HEK293T (cell line): ENCODE measurements at regions not wholly inside any gene's neighbourhood (a gene's known extent, or its start where the extent isn't known, plus 50 kb on each side); places are given as distances from the start of the nearest gene placed in this dataset.
"Not testable (repeated sequence)": the region's sequence is repeated elsewhere in the genome, so short reads cannot be mapped to it uniquely, and the experiment has no call there.

ENCODE experiments used
- CTCF ChIA-PET: fragments of 350-600 bp; formaldehyde crosslinking; extraction: SDS; loops from one replicate; lab custom pipeline; 2021; ENCODE audit warnings: antibody characterized with exemption, inconsistent platforms; lab: Yijun Ruan, JAX
- POLR2A ChIA-PET: fragments of 350-600 bp; formaldehyde crosslinking; extraction: SDS; loops from one replicate; lab custom pipeline; 2020; ENCODE audit warnings: antibody characterized with exemption, inconsistent platforms; lab: Yijun Ruan, JAX
- DNase-seq: peaks from one replicate; pipeline ENCODE4 v3.0.0; 2012; ENCODE audit warnings: mixed read lengths; ENCODE audit errors: extremely low spot score
- ARNT ChIP-seq: fragments of 450-650 bp; IDR thresholded peaks from 2 replicates; pipeline ENCODE4 v1.6.1; 2017; ENCODE audit warnings: mild to moderate bottlenecking
- BHLHE40 ChIP-seq: fragments of 450-650 bp; IDR thresholded peaks from 2 replicates; pipeline ENCODE4 v1.6.1; 2016; ENCODE audit warnings: mild to moderate bottlenecking, moderate library complexity, borderline replicate concordance
- CTBP1 ChIP-seq: fragments of 450-650 bp; IDR thresholded peaks from 2 replicates; pipeline ENCODE4 v1.6.1; 2016; ENCODE audit warnings: borderline replicate concordance
- ELF4 ChIP-seq: fragments of 450-650 bp; IDR thresholded peaks from 2 replicates; pipeline ENCODE4 v1.6.1; 2017; ENCODE audit warnings: antibody characterized with exemption
- FOXA1 ChIP-seq: fragments of 450-650 bp; IDR thresholded peaks from 2 replicates; pipeline ENCODE4 v1.6.1; 2016; ENCODE audit warnings: mild to moderate bottlenecking
- FOXK2 ChIP-seq: fragments of 450-650 bp; IDR thresholded peaks from 2 replicates; pipeline ENCODE4 v1.6.1; 2016; ENCODE audit warnings: mild to moderate bottlenecking
- FOXM1 ChIP-seq: fragments of 450-650 bp; IDR thresholded peaks from 2 replicates; pipeline ENCODE4 v1.6.1; 2017; ENCODE audit warnings: mild to moderate bottlenecking, borderline replicate concordance
- HDGF ChIP-seq: fragments of 450-650 bp; IDR thresholded peaks from 2 replicates; pipeline ENCODE4 v1.6.1; 2017; ENCODE audit warnings: antibody characterized with exemption, borderline replicate concordance
- L3MBTL2 ChIP-seq: fragments of 450-650 bp; conservative IDR thresholded peaks from 2 replicates; pipeline ENCODE4 v1.6.1; 2016; ENCODE audit warnings: mild to moderate bottlenecking
- LEF1 ChIP-seq: fragments of 450-650 bp; IDR thresholded peaks from 2 replicates; pipeline ENCODE4 v1.6.1; 2017; ENCODE audit warnings: mild to moderate bottlenecking, borderline replicate concordance
- NFRKB ChIP-seq: fragments of 450-650 bp; IDR thresholded peaks from 2 replicates; pipeline ENCODE4 v1.6.1; 2016; ENCODE audit warnings: mild to moderate bottlenecking, moderate library complexity
- SP1 ChIP-seq: fragments of 450-650 bp; IDR thresholded peaks from 2 replicates; pipeline ENCODE4 v1.6.1; 2017
- SUZ12 ChIP-seq: fragments of 450-650 bp; IDR thresholded peaks from 2 replicates; pipeline ENCODE4 v1.6.1; 2016; ENCODE audit warnings: mild to moderate bottlenecking
- TARDBP ChIP-seq: fragments of 450-650 bp; IDR thresholded peaks from 2 replicates; pipeline ENCODE4 v1.6.1; 2016
- ZNF384 ChIP-seq: fragments of 450-650 bp; IDR thresholded peaks from 2 replicates; pipeline ENCODE4 v1.6.1; 2016
- TF ChIP-seq, protein P1 (sequence below): fragments of 450-650 bp; IDR thresholded peaks from 2 replicates; pipeline ENCODE4 v1.6.1; 2016

- ChIA-PET CTCF (interaction anchor here (1.1 kb wide), 1 partner anchor 8 kb away, joined by 3 read pairs; no protein-coding TSS in a partner anchor), POLR2A (no interaction called here)
- TF ChIP-seq ARNT (no peak), SP1 (no peak), HDGF (no peak), CTBP1 (no peak), FOXK2 (no peak)
- no peak for DNase-seq
These were observed 123.3 kb upstream of the RAI2 start for GRCh38 chrX:17984415-17984814.

DNA sequence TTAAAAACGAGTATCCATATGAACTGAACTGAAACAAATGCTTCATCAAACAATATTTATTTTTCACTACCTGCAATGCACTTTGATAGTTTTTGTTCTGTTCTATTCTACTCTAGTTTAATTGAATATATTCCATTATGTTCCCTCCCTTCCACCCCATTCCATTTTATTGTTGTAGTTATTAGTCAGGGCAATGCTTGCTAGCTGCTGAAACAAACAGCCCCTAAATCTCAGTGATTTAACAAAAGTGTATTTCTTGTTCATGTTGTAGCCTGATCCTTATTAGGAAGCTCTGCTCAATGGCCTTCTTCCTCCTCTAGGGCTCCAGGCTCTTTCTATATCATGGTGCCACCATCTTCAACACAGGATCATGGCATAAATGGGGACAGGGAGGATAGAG, 122.3 kb upstream of the RAI2 start:
- DNase-seq, result no peak
- ChIA-PET POLR2A (no interaction called here), CTCF (no interaction called here)
- TF ChIP-seq HDGF, result no peak
- TF ChIP-seq FOXK2, result no peak
- TF ChIP-seq FOXA1, result no peak
- no peak for TF ChIP-seq CTBP1
- no peak for TF ChIP-seq TARDBP
- TF ChIP-seq, protein P1, sequence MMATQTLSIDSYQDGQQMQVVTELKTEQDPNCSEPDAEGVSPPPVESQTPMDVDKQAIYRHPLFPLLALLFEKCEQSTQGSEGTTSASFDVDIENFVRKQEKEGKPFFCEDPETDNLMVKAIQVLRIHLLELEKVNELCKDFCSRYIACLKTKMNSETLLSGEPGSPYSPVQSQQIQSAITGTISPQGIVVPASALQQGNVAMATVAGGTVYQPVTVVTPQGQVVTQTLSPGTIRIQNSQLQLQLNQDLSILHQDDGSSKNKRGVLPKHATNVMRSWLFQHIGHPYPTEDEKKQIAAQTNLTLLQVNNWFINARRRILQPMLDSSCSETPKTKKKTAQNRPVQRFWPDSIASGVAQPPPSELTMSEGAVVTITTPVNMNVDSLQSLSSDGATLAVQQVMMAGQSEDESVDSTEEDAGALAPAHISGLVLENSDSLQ, result no peak
- no peak for TF ChIP-seq SP1
- no peak for TF ChIP-seq LEF1
- no peak for TF ChIP-seq ZNF384
- no peak for TF ChIP-seq SUZ12

- no peak for TF ChIP-seq HDGF
- no peak for TF ChIP-seq SUZ12
- no peak for TF ChIP-seq SP1
- TF ChIP-seq, protein P1, result no peak
- no peak for TF ChIP-seq LEF1
- no peak for TF ChIP-seq BHLHE40
- no peak for TF ChIP-seq FOXA1
- no peak for TF ChIP-seq ELF4
- TF ChIP-seq TARDBP, result no peak
- TF ChIP-seq ZNF384, result no peak
- no peak for TF ChIP-seq CTBP1
- TF ChIP-seq NFRKB, result no peak
- POLR2A ChIA-PET, result no interaction called here
- DNase-seq, result no peak
- CTCF ChIA-PET, result interaction anchor here (0.8 kb wide), 1 partner anchor 1924 kb away, joined by 3 read pairs; no protein-coding TSS in a partner anchor
These were observed 116.6 kb upstream of the RAI2 start for GRCh38 chrX:17977696-17978095.

DNA sequence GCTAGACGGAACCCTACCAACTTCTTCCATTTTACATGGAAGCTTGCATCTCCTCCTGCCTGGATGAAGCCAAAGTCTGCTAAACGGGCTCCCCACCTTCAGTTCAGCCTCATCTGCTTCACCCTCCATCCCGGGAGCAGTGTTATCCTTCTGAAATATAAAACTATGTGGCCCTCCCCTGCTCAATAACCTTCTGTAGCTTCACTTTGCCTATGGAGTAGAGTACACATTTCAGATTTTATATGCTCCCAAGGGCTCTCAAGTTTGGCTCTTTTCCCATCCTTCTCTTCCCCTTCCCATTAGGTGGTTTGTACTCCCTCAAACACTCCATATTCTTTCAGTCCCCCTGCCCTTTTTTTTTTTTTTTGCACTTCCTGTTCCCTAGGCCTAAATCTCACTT, 115.9 kb upstream of the RAI2 start:
- ChIA-PET POLR2A (no interaction called here), CTCF (interaction anchor here (1.4 kb wide), 1 partner anchor 7 kb away, joined by 3 read pairs; no protein-coding TSS in a partner anchor)
- DNase-seq, result no peak
- TF ChIP-seq L3MBTL2 (no peak), FOXM1 (no peak), HDGF (no peak), ARNT (no peak), BHLHE40 (no peak), FOXA1 (no peak), SP1 (no peak), FOXK2 (no peak), SUZ12 (no peak)

DNA sequence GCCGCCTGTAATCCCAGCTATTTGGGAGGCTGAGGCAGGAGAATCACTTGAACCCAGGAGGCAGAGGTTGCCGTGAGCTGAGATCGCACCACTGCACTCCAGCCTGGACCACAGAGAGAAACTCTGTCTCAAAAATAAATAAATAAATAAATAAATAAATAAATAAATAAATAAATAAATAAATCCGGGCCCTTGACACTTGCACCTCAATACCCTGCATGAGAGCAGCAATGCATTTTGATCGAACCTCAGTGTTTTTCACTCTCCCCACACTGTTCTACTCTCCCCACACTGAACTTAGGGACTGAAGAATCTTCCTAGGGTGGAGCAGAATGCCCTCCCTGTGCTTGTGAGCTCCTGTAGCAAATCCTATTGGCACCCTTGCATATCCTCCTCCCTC, 114.3 kb upstream of the RAI2 start:
- CTCF ChIA-PET, result interaction anchor here (1.4 kb wide), 1 partner anchor 9 kb away, joined by 3 read pairs; no protein-coding TSS in a partner anchor

DNA sequence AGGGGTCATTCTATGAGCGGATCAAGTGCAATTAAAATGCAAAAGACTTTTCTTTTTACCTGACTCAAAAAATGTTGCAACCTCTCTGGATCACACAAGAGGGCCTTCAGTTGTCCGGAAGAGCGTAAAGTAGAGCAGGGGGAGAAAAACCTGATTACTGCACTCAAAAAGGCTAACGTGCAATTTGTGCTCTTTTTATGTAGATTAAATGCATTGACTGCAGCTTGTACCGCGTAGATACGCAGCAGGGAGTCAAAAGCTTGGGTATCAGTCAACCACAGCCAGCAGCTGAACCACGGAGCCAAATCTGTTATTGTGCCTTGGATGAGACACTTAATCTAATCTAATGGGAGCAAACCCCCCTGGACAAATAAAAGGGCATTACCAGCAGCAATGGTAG, 107.3 kb upstream of the RAI2 start:
- ChIA-PET CTCF (interaction anchor here (1.0 kb wide), 1 partner anchor 13 kb away, joined by 3 read pairs; no protein-coding TSS in a partner anchor), POLR2A (no interaction called here)
- no peak for DNase-seq
- no peak for TF ChIP-seq FOXK2
- TF ChIP-seq LEF1, result no peak
- no peak for TF ChIP-seq ZNF384
- TF ChIP-seq ELF4, result no peak
- no peak for TF ChIP-seq NFRKB
- TF ChIP-seq TARDBP, result no peak
- TF ChIP-seq HDGF, result no peak
- no peak for TF ChIP-seq CTBP1
- TF ChIP-seq ARNT, result no peak
- TF ChIP-seq FOXA1, result no peak
- TF ChIP-seq, protein P1, result no peak

More for the DNA sequence above, 114.3 kb upstream of the RAI2 start:
- DNase-seq, POLR2A ChIA-PET: not testable (repeated sequence)

- TF ChIP-seq NFRKB (no peak), HDGF (no peak), L3MBTL2 (no peak), FOXM1 (no peak), FOXA1 (no peak), ZNF384 (no peak), ELF4 (no peak), BHLHE40 (no peak), TARDBP (no peak), SP1 (no peak), SUZ12 (no peak), LEF1 (no peak), CTBP1 (no peak), FOXK2 (no peak), ARNT (no peak)
- TF ChIP-seq, protein P1, result no peak
These were observed 106.8 kb upstream of the RAI2 start for GRCh38 chrX:17967888-17968287.

More at GRCh38 chrX:17967888-17968287, 106.8 kb upstream of the RAI2 start:
- POLR2A ChIA-PET, result no interaction called here
- DNase-seq, result no peak
- CTCF ChIA-PET, result interaction anchor here (1.0 to 1.3 kb wide), 2 partner anchors 12 to 23 kb away, joined by 3 to 4 read pairs; no protein-coding TSS in a partner anchor
